ENCODE measurements at regions not wholly inside any gene's neighbourhood (a gene's known extent, or its start where the extent isn't known, plus 50 kb on each side); places are given as distances from the start of the nearest gene placed in this dataset.

GRCh38 chr20:24166412-24166811, 177.8 kb upstream of the GGTLC1 start:
- 85 to 88% (median 85%) methylated on average over 3 of the region's 3 CpGs for WGBS, 3 donors
- Histone ChIP-seq H3K27me3 (no peaks in the 10 kb centered on the region), H3K9me3 (no peaks in the 10 kb centered on the region), H3K27ac (no peak overlapping the region), H3K36me3 (no peaks in the 10 kb centered on the region), H3K4me1 (ENCODE audit: insufficient read depth) (no peaks in the 10 kb centered on the region), H3K4me3 (no peak overlapping the region)
- DNase-seq, result no peak
- TF ChIP-seq POLR2A (IDR thresholded peaks at IDR 0.05) (no peak), CTCF (IDR thresholded peaks at IDR 0.05) (no peak), EP300 (IDR thresholded peaks at IDR 0.05) (no peak)
- intact Hi-C loops (cut with DNase I), result no loop called here

- no peak overlapping the region for H3K4me3 ChIP-seq
- H3K4me1 ChIP-seq (ENCODE audit: insufficient read depth), result no peaks in the 10 kb centered on the region
- H3K27ac ChIP-seq, result no peak overlapping the region
- H3K36me3 ChIP-seq, result no peaks in the 10 kb centered on the region
- no peaks in the 10 kb centered on the region for H3K27me3 ChIP-seq
- intact Hi-C loops (cut with DNase I), result no loop called here
- no peak for TF ChIP-seq CTCF (IDR thresholded peaks at IDR 0.05)
- TF ChIP-seq EP300 (IDR thresholded peaks at IDR 0.05), result no peak
- 59 to 61% (median 60%) methylated on average over 4 of the region's 4 CpGs for WGBS, 3 donors
- H3K9me3 ChIP-seq, result no peaks in the 10 kb centered on the region
- no peak for DNase-seq
Measured at GRCh38 chr20:24166123-24166381, 177.5 kb upstream of the GGTLC1 start.

- no peaks in the 10 kb centered on the region for H3K36me3 ChIP-seq
- no peaks in the 10 kb centered on the region for H3K4me1 ChIP-seq (ENCODE audit: insufficient read depth)
- no peaks in the 10 kb centered on the region for H3K27me3 ChIP-seq
- H3K9me3 ChIP-seq, result no peaks in the 10 kb centered on the region
- TF ChIP-seq POLR2A (IDR thresholded peaks at IDR 0.05), result no peak
- no peak for TF ChIP-seq EP300 (IDR thresholded peaks at IDR 0.05)
- no peak for TF ChIP-seq CTCF (IDR thresholded peaks at IDR 0.05)
- WGBS, 3 donors, result 30 to 52% (median 49%) methylated on average over 6 of the region's 6 CpGs
- intact Hi-C loops (cut with DNase I), result no loop called here
- DNase-seq, result peak in 1 of 5 donors; percentile 20
- H3K4me3 ChIP-seq, result no peak overlapping the region
- no peak overlapping the region for H3K27ac ChIP-seq
Measured at GRCh38 chr20:24165301-24166122, 176.9 kb upstream of the GGTLC1 start.

GRCh38 chr20:24164360-24164759, 175.8 kb upstream of the GGTLC1 start:
- Histone ChIP-seq H3K36me3 (no peaks in the 10 kb centered on the region), H3K27ac (no peak overlapping the region), H3K4me1 (ENCODE audit: insufficient read depth) (no peaks in the 10 kb centered on the region), H3K27me3 (no peaks in the 10 kb centered on the region), H3K4me3 (no peak overlapping the region), H3K9me3 (no peaks in the 10 kb centered on the region)
- intact Hi-C loops (cut with DNase I), result no loop called here
- 41 to 62% (median 49%) methylated on average over 5 of the region's 5 CpGs for WGBS, 3 donors
- no peak for DNase-seq
- no peak for TF ChIP-seq CTCF (IDR thresholded peaks at IDR 0.05)
- TF ChIP-seq POLR2A (IDR thresholded peaks at IDR 0.05), result no peak
- TF ChIP-seq EP300 (IDR thresholded peaks at IDR 0.05), result no peak
